GF-D8 (cell line): ENCODE measurements at regions not wholly inside any gene's neighbourhood (a gene's known extent, or its start where the extent isn't known, plus 50 kb on each side); places are given as distances from the start of the nearest gene placed in this dataset.
"Not testable (repeated sequence)": the region's sequence is repeated elsewhere in the genome, so short reads cannot be mapped to it uniquely, and the experiment has no call there.

Experiments
- DNase-seq: peaks from one replicate; lab custom pipeline; 2025; lab: John Stamatoyannopoulos, UW

GRCh38 chr3:81911221-81911620 is 149.8 kb upstream of the GBE1 start:
- DNase-seq: no peak

DNA sequence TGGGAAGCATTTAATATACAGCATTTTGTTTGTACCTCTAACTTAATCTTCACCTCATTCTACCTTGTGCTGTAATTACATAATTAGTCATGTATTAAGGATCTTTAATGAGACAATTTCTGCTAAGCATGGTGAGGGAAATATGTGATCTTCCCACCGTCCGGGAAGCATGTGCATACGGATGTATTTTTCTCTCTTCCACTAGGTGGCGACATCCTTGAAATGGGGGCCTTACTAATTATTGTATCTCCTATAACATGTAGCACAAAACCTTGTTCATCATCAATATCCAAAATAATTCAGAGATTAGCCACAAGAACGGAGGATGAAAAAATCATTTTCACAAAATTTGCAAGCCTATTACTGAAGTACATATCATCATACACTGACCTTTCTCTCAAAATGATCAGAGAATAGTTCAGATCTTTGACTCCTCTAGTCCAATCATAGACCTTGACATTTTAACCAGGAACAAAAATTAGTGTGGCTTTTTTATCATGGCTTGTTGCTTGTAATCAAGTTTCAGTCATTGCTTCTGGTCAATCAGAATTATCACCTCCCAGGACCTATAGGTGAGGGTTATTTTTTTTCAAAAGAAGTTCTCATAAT is 148.9 kb upstream of the GBE1 start:
- DNase-seq: no peak

DNA sequence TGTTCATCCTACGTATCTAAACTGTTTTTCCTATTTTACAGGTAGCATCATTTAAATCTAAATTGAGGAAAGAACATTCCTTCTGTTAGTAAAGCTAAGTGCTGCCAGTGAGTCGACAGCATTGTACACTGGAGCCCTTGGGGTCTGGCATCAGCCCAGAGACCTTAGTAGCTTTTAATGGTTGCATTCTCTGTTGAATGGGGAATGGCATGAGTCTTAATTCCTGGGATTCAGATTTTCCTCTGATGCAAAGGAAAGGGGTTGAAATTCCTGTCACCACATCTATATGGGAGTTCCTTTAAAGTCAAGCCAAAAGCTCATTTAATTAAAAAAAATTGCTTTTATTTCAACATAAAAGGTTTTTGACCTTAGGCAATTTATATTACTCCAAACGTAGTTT is 148.4 kb upstream of the GBE1 start:
- DNase-seq: no peak

DNA sequence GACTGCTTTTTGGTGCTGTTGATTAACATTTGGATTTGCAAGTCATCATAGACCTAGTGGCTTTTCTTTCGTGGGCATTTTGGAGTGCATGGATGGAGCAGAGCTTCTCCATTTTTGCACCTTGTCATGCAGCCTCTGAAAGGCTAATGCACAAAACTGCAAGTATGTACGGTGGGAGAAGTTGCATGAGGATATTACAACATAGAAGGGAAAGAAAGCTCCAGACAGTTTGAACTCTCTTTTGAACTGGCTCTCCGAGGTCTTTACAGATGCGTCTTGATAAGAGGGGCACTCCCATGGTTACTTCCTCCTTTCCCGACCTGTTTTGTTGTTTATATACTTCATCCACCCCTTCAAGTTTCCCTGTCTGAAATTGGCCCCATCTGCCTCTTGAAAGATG is 147.1 kb upstream of the GBE1 start:
- peak; percentile 51 for DNase-seq

- DNase-seq: no peak
Observed at GRCh38 chr3:81898336-81898735, 136.9 kb upstream of the GBE1 start.

- DNase-seq: no peak
Observed at GRCh38 chr3:81894598-81894997, 133.2 kb upstream of the GBE1 start.

GRCh38 chr3:81891055-81891895 is 129.8 kb upstream of the GBE1 start:
- DNase-seq: no peak

DNA sequence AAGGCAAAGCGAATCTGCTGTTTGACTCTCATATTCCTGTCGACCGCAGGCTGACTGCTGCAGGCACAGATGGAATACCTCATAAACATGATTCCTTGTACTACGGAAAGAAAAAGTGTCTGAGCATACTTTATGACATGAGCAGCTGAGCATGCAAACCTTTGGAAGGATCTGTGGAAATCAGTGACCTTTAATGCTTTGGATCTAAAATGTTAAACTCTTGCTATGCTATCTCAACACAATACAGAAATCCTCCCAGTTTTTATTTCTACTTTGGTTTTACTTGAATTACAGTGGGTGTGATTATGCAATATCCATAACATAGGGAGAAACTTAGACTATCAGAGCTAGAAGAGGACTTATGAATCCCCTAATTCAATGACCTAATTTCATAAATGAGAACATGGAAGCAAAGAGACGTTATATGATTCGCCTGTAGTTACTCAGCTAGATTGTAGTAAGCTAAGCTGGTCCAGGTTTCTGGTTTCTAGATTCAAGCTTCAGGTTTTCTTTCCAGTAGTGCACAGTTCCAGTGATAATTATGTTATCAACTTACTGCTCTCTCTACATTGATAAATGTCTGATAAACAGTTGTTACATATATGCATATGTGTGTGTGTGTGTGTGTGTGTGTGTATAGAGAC is 127.6 kb upstream of the GBE1 start:
- DNase-seq: no peak

DNA sequence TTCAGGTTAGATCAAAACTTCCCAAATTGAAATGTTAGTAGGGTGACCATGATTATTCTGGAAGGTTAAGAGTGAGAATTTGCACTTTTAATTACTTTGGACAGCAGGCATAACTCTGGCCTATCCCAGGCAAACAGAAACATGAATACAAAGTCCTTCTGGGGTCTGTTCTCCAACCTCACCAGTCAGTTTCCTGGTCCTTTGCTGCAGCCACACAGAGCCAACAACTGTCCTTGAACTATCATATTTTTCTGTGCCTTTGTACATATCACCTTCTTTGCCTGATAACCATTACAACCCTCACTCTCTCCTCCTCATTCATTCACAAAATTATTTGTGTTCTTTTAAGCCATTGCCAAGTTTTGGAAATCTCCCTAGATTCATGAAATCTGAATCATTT is 126.0 kb upstream of the GBE1 start:
- DNase-seq: no peak

- no peak for DNase-seq
Observed at GRCh38 chr3:81886081-81886480, 124.6 kb upstream of the GBE1 start.

DNA sequence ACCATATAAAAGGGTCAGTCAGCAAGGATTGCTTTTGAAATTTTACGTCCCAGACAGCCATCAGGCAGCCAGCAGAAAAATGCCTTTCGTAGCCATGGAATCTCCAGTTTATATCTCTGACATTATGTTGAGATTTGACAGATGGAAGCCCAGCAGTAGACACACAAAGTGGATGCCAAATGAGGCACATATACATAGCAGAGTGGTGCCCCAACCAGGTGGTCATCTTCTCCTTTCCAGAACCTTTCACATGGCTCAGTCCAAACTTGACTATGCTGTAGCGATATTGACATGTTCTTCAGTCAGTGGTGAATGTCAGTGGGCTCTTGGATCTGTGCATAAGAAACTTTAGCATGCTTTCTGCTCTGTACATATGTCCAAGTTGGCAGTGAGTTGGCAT is 123.3 kb upstream of the GBE1 start:
- DNase-seq: no peak

- DNase-seq: no peak
Observed at GRCh38 chr3:81876826-81877225, 115.4 kb upstream of the GBE1 start.

GRCh38 chr3:81874738-81875137 is 113.3 kb upstream of the GBE1 start:
- DNase-seq: no peak

DNA sequence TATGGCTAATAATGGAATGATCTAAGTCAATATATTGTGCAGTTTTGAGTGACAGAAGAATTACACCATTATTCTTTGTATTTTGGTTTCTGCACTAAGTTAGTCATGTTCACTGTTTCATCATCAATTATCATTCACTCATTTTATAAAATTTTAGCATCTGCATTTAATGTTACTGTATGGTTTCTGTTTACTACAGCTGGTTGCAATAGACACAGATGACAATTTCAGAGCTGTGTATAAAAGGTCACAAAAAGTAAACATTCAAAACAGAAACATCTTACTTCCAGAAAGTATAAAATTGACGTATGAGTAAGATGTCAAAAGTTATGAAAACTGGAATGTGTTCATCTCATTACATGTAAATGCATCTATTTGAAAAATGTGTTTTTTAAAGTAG is 111.1 kb upstream of the GBE1 start:
- no peak for DNase-seq

DNA sequence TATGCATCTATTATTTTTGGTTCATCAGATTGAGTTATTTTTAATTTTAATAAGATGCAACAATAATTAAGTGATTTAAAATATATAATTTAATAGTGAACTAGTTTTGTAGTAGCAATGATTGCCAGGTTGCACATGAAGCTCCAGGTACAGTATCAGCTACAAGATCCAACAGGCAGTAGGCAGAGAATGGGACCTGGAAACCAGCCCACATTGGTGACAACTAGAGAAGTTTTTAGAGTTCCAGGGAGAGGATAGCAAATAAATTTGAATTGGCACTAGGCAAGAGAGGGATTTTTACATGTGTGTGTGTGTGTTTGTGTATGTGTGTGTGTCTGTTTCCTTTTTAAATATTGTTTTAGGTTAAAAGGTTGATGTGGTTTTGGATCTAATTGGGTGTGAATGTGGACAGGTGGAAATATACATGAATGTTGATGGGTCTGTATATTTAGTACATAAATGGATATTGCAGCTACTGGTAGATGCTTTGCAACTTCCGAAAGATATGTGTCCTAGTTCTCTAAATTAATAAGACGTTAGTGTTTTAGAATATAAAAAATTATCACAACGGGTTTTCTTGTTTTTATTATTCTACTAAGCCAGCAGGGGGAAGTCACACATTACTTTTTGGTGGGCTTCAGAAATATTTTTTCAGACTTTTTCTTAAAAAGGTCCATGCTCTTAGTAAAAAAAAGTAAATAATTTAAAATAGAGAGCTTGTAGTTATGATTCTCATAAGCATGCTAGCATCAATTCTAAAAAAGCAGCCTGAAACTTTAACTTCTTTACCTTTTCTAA is 110.1 kb upstream of the GBE1 start:
- no peak for DNase-seq

DNA sequence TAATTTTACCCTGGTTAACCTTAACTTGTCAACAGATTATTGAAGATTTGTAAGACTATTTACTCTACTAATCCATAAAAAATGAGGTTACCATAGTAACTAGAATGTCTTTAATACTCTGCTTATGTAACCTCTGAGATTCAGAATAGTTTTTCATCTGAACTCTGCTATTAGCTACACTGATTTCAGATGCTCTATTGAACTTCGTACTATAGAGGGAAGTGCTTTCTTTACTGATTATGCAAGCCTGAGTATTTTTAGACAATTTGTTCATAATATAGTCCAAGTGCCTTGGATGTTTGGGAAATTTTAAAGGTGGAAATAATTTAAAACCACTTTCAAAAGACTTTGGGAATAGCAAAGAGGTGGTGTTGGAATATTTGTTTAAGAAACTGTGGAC is 107.9 kb upstream of the GBE1 start:
- DNase-seq: no peak

- no peak for DNase-seq
Observed at GRCh38 chr3:81868597-81868996, 107.2 kb upstream of the GBE1 start.

- DNase-seq: no peak
Observed at GRCh38 chr3:81867875-81868274, 106.4 kb upstream of the GBE1 start.

- DNase-seq: not testable (repeated sequence)
Observed at GRCh38 chr3:81865164-81865563, 103.7 kb upstream of the GBE1 start.

- no peak for DNase-seq
Observed at GRCh38 chr3:81864272-81864671, 102.8 kb upstream of the GBE1 start.

GRCh38 chr3:81863756-81864155 is 102.3 kb upstream of the GBE1 start:
- DNase-seq: no peak

- no peak for DNase-seq
Observed at GRCh38 chr3:81861593-81861992, 100.1 kb upstream of the GBE1 start.

DNA sequence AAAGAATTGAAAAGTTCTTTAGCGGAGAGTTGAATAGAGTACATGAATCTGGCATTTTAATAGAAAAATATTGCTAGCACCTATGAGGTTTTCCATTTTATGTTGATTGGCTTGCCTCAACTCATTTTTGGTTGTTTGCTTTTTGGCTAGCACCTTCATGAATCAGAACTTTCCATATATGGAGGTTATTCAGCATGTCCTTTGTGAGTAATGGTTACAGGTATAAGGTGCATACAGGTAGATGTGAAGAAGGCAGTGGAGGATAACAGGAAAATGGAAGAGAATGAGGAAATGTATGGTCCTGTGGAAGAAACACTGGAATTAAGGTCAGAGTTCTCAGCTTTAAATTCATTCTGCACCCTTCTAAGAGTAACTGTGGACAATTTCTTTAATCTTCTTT is 98.1 kb upstream of the GBE1 start:
- DNase-seq: no peak
